GM18907 (cell line): ENCODE measurements at regions not wholly inside any gene's neighbourhood (a gene's known extent, or its start where the extent isn't known, plus 50 kb on each side); places are given as distances from the start of the nearest gene placed in this dataset.
"Not testable (repeated sequence)": the region's sequence is repeated elsewhere in the genome, so short reads cannot be mapped to it uniquely, and the experiment has no call there.

Experiments
- ATAC-seq: cut with Tn5 transposase; IDR thresholded peaks from one replicate; pipeline ENCODE4 v1.9.1; 2021; ENCODE audit warnings: mild to moderate bottlenecking, moderate library complexity; ENCODE audit not compliant: unreplicated experiment

DNA sequence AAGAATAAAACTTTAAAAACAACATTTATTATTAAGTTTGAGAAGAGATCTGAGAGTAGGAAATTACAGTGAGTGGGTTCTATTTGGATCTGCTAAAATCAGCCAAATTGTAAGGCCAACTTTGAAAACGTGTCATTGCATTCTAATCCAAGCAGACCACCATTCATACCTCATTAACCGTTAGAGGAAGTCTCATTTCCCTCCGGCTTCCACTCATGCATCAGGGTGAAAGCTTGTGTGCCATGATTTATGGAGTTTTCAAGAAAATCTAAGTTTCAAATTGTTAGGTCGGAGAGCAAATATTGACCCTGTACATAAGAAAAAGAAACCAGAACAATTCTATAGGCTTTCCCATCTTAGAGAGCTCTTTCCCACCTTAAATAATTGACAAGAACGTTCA is 166.6 kb upstream of the NRG3 start:
- no peak for ATAC-seq

DNA sequence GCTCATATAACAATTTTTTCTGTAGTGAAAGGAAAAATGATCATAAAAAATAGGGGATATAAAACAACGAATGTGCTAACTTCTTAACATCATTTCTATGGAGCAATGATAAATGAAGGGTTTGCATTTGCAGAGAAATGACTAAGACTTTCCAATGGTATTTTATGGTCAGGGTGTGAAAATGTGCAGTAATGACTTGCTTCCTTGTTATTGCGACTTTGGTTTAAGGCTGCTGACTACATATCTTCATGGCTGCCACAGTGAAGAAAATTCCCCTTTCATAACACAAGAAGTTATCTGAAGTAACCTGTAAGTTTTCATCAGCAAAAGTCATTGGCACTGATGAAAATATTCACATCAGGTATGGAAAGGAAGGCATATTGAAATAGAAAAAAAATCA is 166.1 kb upstream of the NRG3 start:
- no peak for ATAC-seq

DNA sequence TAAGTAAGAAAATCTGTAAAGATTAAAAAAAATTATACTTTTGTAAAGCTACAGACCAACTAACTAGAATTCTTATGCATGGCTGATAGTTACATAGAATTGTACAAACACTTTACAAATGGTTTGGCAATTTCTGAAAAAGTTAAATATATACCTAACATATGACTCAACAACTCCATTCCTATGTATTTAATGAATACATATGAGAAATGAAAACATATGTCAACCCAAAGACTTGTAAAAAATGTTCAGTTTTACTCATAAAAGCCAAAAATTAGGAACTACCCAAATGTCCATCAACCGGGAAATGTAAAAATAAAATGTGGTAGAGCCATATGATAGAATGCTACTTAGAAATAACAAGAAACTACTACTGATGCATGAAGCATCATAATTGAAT is 152.6 kb upstream of the NRG3 start:
- no peak for ATAC-seq

DNA sequence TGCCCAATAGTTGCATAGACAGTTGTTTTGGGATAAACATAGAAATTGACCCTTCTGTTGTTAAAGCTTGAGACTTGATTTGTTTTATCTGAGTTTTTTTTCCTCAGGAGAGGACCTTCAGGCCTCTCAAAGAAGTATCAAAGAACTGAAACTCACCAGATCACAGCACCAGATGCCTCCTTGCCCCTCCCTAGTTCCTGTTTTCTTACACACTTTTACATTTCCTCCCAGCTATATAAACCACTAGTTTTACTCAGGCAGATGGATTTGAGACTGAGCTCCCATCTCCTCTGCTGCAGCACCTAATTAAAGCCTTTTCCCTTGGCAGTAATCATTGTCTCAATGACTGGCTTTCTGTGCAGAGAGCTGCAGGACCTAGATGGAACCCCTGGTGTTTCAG is 150.6 kb upstream of the NRG3 start:
- no peak for ATAC-seq

DNA sequence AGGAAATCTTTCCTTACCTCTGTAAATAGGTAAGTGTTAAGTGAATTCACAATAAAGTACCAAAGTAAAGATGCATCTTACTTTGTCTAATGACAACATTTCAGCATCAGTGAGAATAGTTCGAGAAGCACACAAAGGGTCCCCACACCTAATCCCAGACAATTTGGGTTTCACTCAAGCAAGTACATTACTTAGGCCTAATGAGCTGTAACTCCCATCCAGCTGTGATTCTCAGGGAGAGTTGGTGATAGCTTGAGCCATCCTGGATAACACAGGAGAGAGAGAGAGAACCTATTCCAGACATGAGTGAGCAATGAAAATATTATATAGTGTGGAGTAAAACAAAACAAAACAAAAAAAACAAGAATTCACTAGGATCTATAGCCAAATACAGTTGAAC is 149.1 kb upstream of the NRG3 start:
- no peak for ATAC-seq

DNA sequence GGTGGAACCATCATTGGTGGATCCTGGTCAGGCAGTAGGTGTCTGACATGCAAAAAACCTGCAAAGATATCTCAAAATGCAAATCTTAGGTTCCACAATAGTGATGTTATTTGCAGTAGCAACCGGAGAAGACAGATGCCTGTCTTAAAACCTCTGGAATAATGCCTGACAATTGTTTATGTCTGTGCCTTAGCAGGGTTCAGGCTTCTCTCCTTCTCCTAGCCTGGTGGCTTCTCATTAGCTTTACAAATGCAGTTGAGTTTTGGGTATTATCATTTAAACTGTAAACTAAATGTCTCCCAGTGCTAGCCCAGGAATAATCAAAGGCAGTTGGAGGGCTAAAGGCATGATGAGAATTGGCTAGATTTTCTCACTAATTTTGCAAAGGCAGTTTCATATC is 146.3 kb upstream of the NRG3 start:
- no peak for ATAC-seq

DNA sequence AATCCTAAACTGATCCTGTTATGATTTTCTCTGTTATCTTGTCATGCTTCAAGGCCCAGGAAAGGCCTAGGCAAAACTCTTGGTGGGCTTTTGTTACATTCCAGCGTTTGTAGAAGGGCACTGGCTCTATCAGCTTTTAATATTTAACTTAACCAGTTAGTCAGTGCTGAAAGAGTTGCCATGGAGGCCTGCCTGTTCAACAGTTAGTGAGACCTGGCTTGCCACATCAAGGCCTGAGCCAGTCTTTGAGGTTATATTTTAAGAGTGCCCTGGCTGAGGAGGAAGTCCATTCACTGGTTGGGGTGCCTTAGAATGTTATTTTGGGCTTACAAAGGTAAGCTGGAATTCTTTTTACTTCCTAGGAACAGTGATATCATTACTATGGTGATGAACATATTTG is 144.1 kb upstream of the NRG3 start:
- ATAC-seq: no peak

DNA sequence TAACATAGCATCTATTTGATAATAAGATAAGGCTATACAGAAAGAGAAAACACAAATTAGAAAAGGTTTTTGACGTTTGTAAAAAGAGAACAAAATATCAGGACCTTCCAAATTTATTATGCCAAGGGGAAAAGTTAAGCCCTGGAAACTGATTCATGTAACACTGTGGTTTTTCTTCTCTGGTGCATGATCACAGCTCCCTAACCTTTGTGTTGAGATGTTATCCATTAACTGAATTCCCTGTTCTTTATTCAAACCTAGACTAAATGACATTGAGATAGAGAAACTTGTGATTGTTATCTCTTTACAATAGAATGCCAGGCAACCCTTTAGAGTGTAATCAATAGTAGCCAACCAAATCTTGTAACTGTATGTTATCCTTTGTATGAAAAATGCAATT is 141.5 kb upstream of the NRG3 start:
- no peak for ATAC-seq

DNA sequence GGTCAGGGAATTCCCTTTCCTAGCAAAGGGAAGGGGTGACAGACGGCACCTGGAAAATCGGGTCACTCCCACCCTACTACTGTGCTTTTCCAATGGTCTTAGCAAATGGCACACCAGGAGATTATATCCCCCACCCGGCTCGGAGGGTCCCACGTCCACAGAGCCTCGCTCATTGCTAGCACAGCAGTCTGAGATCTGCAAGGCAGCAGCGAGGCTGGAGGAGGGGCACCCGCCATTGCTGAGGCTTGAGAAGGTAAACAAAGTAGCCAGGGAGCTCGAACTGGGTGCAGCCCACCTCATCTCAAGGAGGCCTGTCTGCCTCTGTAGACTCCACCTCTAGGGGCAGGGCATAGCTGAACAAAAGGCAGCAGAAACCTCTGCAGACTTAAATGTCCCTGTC is 139.8 kb upstream of the NRG3 start:
- not testable (repeated sequence) for ATAC-seq

DNA sequence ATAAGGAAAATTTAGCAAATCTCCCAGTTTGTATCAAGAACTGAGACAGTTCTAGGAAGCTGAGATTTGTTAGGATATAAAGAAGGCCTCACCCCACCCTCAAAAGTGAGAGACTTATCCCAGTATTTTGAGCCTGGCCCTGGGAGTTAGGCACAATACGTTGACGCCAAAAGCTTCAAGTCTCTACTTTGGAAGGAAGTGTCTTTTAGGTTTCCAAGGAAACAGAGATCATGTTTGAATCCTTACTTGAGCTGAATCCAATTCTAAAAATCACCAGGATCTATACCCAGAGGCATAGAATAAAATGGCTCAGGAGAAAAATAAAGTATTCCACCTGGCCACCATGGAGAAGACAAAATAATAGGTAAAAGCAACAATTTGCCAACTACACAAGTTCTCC is 115.9 kb upstream of the NRG3 start:
- no peak for ATAC-seq

DNA sequence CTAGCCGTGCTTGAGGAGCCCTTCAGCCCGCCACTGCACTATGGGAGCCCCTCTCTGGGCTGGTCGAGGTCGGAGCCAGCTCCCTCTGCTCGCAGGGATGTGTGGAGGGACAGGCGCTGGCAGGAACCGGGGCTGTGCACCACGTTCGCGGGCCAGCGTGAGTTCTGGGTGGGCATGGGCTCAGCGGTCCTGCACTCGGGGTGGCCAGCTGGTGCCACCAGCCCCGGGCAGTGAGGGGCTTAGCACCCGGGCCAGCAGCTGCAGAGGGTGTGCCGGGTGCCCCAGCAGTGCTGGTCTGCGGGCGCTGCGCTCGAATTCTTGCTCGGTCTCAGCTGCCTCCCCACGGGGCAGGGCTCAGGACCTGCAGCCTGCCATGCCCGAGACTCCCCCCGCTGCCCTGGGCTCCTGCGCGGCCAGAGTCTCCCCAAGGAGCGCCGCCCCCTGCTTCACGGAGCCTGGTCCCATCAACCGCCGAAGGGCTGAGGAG is 90.8 kb upstream of the NRG3 start:
- no peak for ATAC-seq

DNA sequence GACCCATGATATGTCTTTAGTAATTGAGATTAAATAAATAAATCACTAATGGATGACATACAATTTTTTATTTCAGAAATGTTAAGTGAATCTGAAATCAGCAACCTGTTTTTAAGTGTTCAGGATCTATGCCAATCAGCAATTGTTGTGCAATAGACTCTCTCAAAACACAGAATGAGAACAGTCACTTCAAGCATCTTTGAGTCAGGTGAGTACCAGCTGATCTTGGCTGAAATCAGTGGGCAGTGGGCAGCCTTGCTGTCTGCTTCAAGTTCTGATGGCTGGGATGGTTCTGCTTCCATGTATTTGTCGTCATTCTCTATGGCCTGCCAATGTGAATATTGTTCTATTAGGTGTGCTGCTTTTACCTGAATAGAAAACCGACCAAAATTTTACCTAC is 82.3 kb upstream of the NRG3 start:
- ATAC-seq: no peak

DNA sequence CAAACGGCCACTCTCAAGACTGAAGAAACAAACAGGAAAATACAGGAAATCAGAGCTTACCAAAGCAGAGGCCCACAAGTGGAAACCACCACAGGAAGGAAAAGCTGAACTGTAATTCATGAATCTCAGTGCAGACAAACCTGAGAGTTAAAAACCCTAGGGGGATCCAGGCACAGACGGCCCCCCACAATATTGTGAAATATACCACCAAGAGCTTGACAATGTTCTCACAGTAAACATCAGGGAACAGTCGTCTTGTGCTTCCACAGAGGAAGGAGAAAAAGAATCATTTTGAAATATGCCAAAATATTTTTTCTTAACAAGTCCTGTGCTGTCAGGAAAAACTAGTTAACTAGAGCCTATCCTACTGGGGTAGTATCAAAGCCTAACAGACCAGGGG is 68.2 kb upstream of the NRG3 start:
- no peak for ATAC-seq

DNA sequence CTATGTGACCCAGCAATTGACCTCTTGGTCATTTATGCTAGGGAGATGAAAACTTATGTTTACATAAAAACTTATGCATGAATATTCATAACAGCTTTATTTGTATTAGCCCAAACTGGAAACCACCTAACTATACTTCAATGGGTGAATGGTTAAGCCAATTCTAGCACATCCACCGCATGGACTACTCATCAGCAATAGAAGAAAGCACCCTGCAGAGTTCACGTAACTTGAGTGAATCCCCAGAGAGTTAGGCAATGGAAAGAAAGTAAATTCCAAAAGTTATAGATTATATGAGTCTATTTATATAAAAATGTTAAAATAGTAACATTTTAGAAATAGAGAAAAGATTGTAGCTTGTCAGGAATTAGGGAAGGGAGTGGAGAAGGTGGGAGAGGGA is 60.2 kb upstream of the NRG3 start:
- ATAC-seq: no peak

DNA sequence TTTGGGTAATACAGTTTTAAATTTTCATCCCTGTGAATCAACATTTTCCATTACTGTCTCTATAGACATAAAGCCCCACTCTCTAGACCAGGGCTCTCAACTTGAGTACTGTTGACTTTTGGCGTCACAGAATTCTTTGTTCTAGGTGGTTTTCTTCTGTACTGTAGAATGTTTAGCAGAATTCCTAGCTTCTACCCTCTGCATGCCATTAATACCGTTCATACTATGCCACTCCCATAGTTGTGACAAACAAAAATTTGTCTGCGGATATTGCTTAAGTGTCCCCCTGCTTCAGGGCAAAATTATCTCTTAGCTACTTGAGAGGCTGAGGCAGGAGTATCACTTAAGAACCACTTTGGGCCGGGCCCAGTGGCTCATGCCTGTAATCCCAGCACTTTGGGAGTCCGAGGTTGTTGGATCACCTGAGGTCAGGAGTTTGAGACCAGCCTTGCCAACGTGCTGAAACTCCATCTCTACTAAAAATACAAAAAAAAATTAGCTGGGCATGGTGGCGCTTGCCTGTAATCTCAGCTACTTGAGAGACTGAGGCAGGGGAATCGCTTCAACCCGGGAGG is 57.3 kb upstream of the NRG3 start:
- no peak for ATAC-seq

DNA sequence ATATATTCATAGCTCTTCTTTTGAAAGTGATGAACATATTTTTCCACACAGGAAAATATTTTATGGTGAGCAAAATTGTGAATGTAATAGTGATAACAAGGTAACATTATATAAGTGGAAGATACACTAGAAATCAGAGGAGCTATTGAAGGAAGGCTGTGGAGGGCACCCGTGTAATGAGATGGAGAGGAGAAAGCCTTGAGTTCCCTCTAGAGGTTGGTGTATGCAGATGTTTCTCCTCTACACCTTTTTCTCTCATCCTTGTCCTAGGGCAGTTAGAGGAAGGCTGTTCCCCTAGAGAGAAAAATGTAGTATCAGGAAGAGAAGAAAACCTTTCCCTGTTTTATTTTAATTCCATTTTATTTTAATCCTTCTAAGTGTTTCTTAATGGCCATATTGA is 54.6 kb upstream of the NRG3 start:
- ATAC-seq: no peak
